Motor neuron (in vitro differentiated cells): ENCODE measurements at regions not wholly inside any gene's neighbourhood (a gene's known extent, or its start where the extent isn't known, plus 50 kb on each side); places are given as distances from the start of the nearest gene placed in this dataset.
A peak's percentile ranks its signal among the peaks of the same experiment; 100 is the strongest.
"Not testable (repeated sequence)": the region's sequence is repeated elsewhere in the genome, so short reads cannot be mapped to it uniquely, and the experiment has no call there.

Experiments used
- ATAC-seq, 8 experiments: fragments of 200-7000 bp; cut with Tn5 transposase; replicated peaks in 6 of 8; 2 replicates each; pipeline ENCODE4 v1.8.0; 2021; ENCODE audit warnings: mild to moderate bottlenecking in 8 of 8, moderate library complexity in 8 of 8
- H3K27ac ChIP-seq, 2 donors: fragments of 250-450 bp; sonication (Bioruptor Pico); 2 replicates each; pipeline ENCODE4 v1.9.0; 2021; ENCODE audit warnings: antibody characterized with exemption in 2 of 2, mild to moderate bottlenecking in 2 of 2, moderate library complexity in 1 of 2
- H3K4me1 ChIP-seq, 2 donors: fragments of 250-450 bp; sonication (Bioruptor Pico); replicated peaks in 1 of 2; 2 replicates each; pipeline ENCODE4 v1.6.1; 2021; ENCODE audit warnings: antibody characterized with exemption in 2 of 2, mild to moderate bottlenecking in 2 of 2, moderate library complexity in 1 of 2
- H3K4me3 ChIP-seq, 5 donors: fragments of 250-450 bp; sonication (Bioruptor Pico); 2 replicates each; pipeline ENCODE4 v1.9.0; 2021; ENCODE audit warnings: antibody characterized with exemption in 5 of 5, mild to moderate bottlenecking in 5 of 5, moderate library complexity in 4 of 5
- WGBS, 10 experiments: fragments of 450-650 bp; shearing (Covaris generic); methylation state at CpG; one replicate each; pipeline ENCODE4 v1.0.0; 2022; 5-methylcytosine and 5-hydroxymethylcytosine counted together
- in situ Hi-C, 9 experiments: fragments of 400-800 bp; cut with MboI; loops; one replicate each; pipeline ENCODE4 v1.15.0; 2021; ENCODE audit warnings: low sequenced_read_pairs in 9 of 9, low pct_unique_long_range_greater_than_20kb in 2 of 9; ENCODE audit not compliant: unreplicated experiment in 9 of 9

- H3K4me1 ChIP-seq = no peaks in the 10 kb centered on the region
- no peak overlapping the region for H3K27ac ChIP-seq
- H3K4me3 ChIP-seq = no peak overlapping the region
- in situ Hi-C loops = loop anchor here in 1 of 9 experiments (25.0 kb wide), 1 partner anchor 134 kb away; the partner anchor contains the start of gene CCNI
- no peak for ATAC-seq
- 56 to 93% (median 86%) methylated on average over 2 to 7 of the region's 7 CpGs; no CpG with 5 or more reads in 3 of the 10 experiments for WGBS, 10 experiments
Observed at GRCh38 chr4:77220828-77221613, 64.0 kb downstream of the CCNG2 start.

- 0 to 100% (median 59%) methylated on average over 1 to 2 of the region's 2 CpGs; no CpG with 5 or more reads in 4 of the 10 experiments for WGBS, 10 experiments
- in situ Hi-C loops = loop anchor here in 1 of 9 experiments (25.0 kb wide), 2 partner anchors 137 to 387 kb away; partner anchors contain the start of gene CXCL13
Observed at GRCh38 chr4:77225022-77225421, 68.0 kb downstream of the CCNG2 start.

DNA sequence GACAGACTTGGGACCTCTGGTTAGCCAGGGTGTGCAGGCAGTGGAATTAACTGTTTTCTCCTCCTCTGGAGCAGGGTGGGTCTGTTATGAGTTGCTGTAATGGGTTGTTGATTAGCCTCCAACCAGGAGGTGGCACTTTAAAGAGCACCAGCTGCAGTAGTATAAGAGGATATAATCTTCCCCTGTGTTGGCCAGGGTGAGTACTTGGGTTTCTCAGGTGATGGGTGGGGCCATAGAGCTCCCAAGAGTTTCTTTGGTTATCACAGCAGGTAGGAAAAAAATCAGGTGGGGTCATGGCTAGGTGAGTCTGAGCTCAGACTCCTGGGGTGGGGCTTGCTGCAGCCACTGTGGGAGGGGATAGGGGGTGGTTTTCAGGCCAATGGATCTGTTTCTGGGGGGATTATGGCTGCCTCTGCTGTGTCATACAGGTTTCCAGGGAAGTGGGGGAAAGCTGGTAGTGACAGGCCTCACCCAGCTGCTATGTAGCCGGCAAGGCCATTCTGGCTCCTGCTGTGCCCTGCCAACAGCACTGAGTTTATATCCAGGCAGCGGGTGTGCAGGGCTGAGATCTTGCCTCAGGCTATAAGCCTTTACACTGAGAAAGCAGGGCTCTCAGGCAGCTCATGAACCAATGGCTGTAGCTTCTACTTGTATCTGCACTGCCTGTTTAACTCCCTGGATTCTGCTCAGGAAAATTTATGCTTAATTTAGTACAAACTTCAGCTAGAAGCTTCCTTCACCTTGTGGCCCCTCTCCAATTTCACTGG, 70.1 kb downstream of the CCNG2 start:
- H3K27ac ChIP-seq = no peak overlapping the region
- 0 to 71% (median 67%) methylated on average over 1 of the region's 2 CpGs; no CpG with 5 or more reads in 7 of the 10 experiments for WGBS, 10 experiments
- no peaks in the 10 kb centered on the region for H3K4me1 ChIP-seq
- no peak overlapping the region for H3K4me3 ChIP-seq
- no peak for ATAC-seq
- in situ Hi-C loops = loop anchor here in 1 of 9 experiments (25.0 kb wide), 2 partner anchors 135 to 385 kb away; partner anchors contain the start of gene CXCL13

More at GRCh38 chr4:77225022-77225421, 68.0 kb downstream of the CCNG2 start:
- no peaks in the 10 kb centered on the region for H3K4me1 ChIP-seq
- H3K27ac ChIP-seq = no peak overlapping the region
- no peak for ATAC-seq
- no peak overlapping the region for H3K4me3 ChIP-seq

GRCh38 chr4:77229433-77229832, 72.4 kb downstream of the CCNG2 start:
- Histone ChIP-seq H3K27ac (no peak overlapping the region), H3K4me1 (no peaks in the 10 kb centered on the region), H3K4me3 (no peak overlapping the region)
- in situ Hi-C loops = loop anchor here in 1 of 9 experiments (25.0 kb wide), 2 partner anchors 133 to 383 kb away; partner anchors contain the start of gene CXCL13
- 0 to 60% (median 20%) methylated on average over 1 to 2 of the region's 2 CpGs; no CpG with 5 or more reads in 4 of the 10 experiments for WGBS, 10 experiments
- ATAC-seq = no peak

GRCh38 chr4:77232653-77233052, 75.6 kb downstream of the CCNG2 start:
- peak in 3 of 8 experiments; percentile 30 to 91 (median 91) for ATAC-seq
- no peaks in the 10 kb centered on the region for H3K4me1 ChIP-seq
- in situ Hi-C loops = loop anchor here in 1 of 9 experiments (25.0 kb wide), 2 partner anchors 130 to 380 kb away; partner anchors contain the start of gene CXCL13
- no peak overlapping the region for H3K4me3 ChIP-seq
- WGBS, 10 experiments = 40 to 100% (median 64%) methylated on average over 1 to 3 of the region's 4 CpGs; no CpG with 5 or more reads in 1 of the 10 experiments
- H3K27ac ChIP-seq = no peak overlapping the region

DNA sequence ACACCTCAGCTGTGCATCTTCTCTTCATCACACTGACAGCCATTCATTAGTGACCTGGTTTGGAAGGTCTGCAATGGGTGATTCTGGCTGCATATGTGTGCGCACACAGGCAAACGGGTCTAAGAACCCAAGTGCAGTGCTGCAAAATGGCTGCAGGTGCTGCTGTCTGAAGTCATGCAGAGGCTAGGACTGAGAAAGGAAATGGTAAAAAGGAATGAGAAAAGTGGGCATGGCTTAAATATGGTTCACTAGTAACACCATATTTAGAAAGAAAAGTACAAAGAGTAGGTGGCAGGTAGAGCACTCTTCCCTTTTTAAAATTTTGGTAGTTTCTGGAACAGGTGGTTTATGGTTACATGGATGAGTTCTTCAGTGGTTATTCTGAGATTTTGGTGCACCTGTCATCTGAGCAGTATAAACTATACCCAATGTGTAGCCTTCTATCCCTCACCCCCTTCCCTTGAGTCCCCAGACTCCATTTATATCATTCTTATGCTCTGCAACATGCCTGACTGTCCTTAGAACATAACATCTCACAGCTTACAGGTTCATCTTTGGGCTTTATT, 78.4 kb downstream of the CCNG2 start:
- in situ Hi-C loops = loop anchor here in 1 of 9 experiments (25.0 kb wide), 2 partner anchors 127 to 377 kb away; partner anchors contain the start of gene CXCL13
- no peak for ATAC-seq
- no peaks in the 10 kb centered on the region for H3K4me1 ChIP-seq
- WGBS, 10 experiments = 67 to 100% (median 83%) methylated on average over 1 to 2 of the region's 2 CpGs; no CpG with 5 or more reads in 3 of the 10 experiments
- no peak overlapping the region for H3K27ac ChIP-seq
- no peak overlapping the region for H3K4me3 ChIP-seq

DNA sequence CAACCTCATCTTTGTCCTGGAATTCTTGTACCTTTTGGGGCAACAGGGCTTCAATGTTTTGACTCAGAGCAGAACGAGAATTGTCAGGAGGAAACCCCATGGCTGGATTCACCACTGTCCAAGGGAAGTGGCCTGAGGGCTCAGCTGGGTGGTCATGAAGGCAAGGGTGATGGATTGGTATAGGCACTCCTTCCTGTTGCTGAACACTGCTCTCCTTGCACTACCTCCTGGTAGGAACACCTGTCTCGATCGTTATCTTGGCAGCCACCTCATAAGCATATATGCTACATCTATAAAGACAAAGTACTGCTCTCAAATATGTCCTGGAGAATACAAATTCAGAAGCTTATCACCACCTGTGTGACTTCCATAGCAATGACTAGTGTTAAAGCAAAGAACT, 79.8 kb downstream of the CCNG2 start:
- no peak overlapping the region for H3K27ac ChIP-seq
- in situ Hi-C loops = loop anchor here in 1 of 9 experiments (25.0 kb wide), 2 partner anchors 125 to 375 kb away; partner anchors contain the start of gene CXCL13
- no peaks in the 10 kb centered on the region for H3K4me1 ChIP-seq
- WGBS, 10 experiments = 0 to 100% (median 63%) methylated on average over 1 to 3 of the region's 3 CpGs; no CpG with 5 or more reads in 3 of the 10 experiments
- no peak overlapping the region for H3K4me3 ChIP-seq
- ATAC-seq = no peak

DNA sequence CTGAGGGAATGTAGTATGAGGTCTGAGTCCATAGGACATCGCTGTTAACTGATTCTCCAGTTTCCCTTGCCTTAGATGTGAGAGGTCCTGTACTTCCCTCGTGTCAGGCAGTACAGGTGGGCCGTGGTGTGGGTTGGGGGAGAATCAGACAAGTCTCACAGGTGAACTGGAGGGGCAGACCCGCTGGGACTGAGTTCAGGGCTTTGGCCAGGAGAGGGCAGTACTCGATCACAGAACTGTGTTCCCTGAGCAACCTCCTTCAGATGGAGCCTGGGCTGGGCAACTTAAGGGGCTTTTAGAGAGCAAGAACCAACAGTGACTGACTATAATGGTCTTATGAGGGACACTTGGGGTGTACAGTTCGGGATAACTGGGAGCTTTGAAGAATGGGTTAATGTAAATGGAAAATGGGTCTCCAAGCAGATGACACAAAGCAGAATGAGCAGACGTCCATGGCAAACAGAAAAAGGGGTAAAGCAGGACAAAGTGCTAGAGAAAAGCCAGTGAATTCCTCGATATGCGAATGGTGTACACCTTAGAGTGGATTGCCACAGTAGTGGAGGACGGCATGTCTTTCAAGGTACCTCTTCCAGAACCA, 83.6 kb downstream of the CCNG2 start:
- Histone ChIP-seq H3K27ac (no peak overlapping the region), H3K4me3 (no peak overlapping the region), H3K4me1 (no peaks in the 10 kb centered on the region)
- in situ Hi-C loops = loop anchor here in 2 of 9 experiments (5.0 to 25.0 kb wide), 4 partner anchors 64 to 372 kb away; partner anchors contain the start of gene CXCL13 (in 1 of the 2)
- peak; percentile 47 to 95 (median 76) for ATAC-seq
- 0 to 78% (median 20%) methylated on average over 1 to 7 of the region's 10 CpGs; no CpG with 5 or more reads in 2 of the 10 experiments for WGBS, 10 experiments

- Histone ChIP-seq H3K27ac (no peak overlapping the region), H3K4me3 (no peak overlapping the region), H3K4me1 (no peaks in the 10 kb centered on the region)
- WGBS, 10 experiments = 40 to 100% (median 71%) methylated on average over 1 to 4 of the region's 4 CpGs; no CpG with 5 or more reads in 4 of the 10 experiments
- no peak for ATAC-seq
- in situ Hi-C loops = loop anchor here in 2 of 9 experiments (10.0 to 25.0 kb wide), 3 partner anchors 56 to 363 kb away; partner anchors contain the start of gene CXCL13 (in 1 of the 2)
Observed at GRCh38 chr4:77248805-77249204, 91.8 kb downstream of the CCNG2 start.

- Histone ChIP-seq H3K4me1 (no peaks in the 10 kb centered on the region), H3K27ac (no peak overlapping the region), H3K4me3 (no peak overlapping the region)
- in situ Hi-C loops = no loop called here
- 0 to 67% (median 38%) methylated on average over 1 to 3 of the region's 3 CpGs for WGBS, 10 experiments
- no peak for ATAC-seq
Observed at GRCh38 chr4:77251751-77252150, 94.7 kb downstream of the CCNG2 start.

- Histone ChIP-seq H3K27ac (no peak overlapping the region), H3K4me1 (no peaks in the 10 kb centered on the region), H3K4me3 (no peak overlapping the region)
- ATAC-seq = peak in 1 of 8 experiments; percentile 66
- 0 to 100% (median 80%) methylated on average over 1 to 2 of the region's 2 CpGs; no CpG with 5 or more reads in 3 of the 10 experiments for WGBS, 10 experiments
- in situ Hi-C loops = no loop called here
Observed at GRCh38 chr4:77263247-77263646, 106.2 kb downstream of the CCNG2 start.

DNA sequence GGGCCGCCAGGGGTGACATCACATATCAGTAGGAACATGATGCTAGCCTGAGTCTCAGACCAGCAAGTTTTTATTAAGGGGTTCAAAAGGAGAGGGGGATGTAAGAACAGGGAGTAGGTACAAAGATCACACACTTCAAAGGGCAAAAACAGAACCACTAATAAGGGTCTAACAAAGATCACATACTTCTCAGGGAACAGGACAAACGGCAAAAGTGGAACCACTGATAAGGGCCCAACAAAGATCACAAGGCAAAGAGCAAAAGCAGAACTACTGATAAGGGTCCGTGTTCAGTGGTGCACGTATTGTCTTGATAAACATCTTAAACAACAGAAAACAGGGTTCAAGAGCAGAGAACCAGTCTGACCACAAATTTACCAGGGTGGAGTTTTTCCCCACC, 107.0 kb downstream of the CCNG2 start:
- H3K4me3 ChIP-seq, H3K4me1 ChIP-seq, ATAC-seq, in situ Hi-C loops, H3K27ac ChIP-seq: not testable (repeated sequence)
- 0 to 88% (median 41%) methylated on average over 1 to 4 of the region's 4 CpGs; no CpG with 5 or more reads in 2 of the 10 experiments for WGBS, 10 experiments
